ENCODE measurements at regions not wholly inside any gene's neighbourhood (a gene's known extent, or its start where the extent isn't known, plus 50 kb on each side); places are given as distances from the start of the nearest gene placed in this dataset.

DNA sequence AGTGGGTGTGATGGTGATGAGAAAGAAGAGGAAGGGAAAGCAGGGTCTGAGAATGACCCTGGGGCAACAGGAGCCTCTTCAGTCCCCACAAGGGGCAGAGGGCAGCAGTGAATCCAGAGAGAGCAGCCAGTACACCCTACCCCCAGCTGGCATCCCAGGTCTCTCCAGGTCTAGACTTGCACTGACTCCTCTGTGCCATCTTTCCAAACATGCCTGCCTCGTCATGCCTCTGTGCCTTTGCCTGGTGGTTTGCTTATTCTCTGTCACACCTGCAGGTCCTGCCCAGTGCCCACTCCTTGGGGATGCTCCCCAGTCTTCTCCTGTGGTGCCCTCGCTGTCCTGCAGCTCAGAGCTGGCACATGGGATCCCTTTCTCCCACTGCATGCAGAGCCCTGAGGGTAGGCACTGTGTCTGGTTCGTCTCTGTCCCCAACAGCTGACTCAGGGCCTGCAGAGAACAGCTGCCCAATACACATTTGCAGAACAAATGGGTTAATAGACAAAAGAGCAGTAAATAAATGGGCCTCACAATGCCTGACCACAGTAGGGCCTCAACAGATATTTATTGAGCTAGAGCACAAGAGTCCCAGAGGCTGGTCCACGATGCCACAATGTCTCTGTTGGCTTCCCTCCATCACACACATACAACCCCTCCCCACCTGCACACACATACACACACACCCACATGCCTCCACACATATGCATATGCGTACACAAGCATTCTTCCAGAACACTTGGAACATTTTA, 89.8 kb downstream of the HS1BP3 start:
- TF ChIP-seq, protein P1, sequence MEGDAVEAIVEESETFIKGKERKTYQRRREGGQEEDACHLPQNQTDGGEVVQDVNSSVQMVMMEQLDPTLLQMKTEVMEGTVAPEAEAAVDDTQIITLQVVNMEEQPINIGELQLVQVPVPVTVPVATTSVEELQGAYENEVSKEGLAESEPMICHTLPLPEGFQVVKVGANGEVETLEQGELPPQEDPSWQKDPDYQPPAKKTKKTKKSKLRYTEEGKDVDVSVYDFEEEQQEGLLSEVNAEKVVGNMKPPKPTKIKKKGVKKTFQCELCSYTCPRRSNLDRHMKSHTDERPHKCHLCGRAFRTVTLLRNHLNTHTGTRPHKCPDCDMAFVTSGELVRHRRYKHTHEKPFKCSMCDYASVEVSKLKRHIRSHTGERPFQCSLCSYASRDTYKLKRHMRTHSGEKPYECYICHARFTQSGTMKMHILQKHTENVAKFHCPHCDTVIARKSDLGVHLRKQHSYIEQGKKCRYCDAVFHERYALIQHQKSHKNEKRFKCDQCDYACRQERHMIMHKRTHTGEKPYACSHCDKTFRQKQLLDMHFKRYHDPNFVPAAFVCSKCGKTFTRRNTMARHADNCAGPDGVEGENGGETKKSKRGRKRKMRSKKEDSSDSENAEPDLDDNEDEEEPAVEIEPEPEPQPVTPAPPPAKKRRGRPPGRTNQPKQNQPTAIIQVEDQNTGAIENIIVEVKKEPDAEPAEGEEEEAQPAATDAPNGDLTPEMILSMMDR (optimal IDR thresholded peaks at IDR 0.05 in 1 of 3, IDR thresholded peaks at IDR 0.05 in 1 of 3, conservative IDR thresholded peaks at IDR 0.05 in 1 of 3; ENCODE audit: extremely low read depth in 1 of 3, insufficient read depth in 2 of 3, low read length in 3 of 3): no peak
- TF ChIP-seq EZH2 (IDR thresholded peaks at IDR 0.05; ENCODE audit: low read length): no peak

All from keratinocyte (primary cell).